ENCODE measurements at regions not wholly inside any gene's neighbourhood (a gene's known extent, or its start where the extent isn't known, plus 50 kb on each side); places are given as distances from the start of the nearest gene placed in this dataset.

- no peak for DNase-seq
Observed at GRCh38 chr14:80146941-80147340, 64.4 kb downstream of the DIO2 start.

- no peak for DNase-seq
Observed at GRCh38 chr14:80136358-80136757, 74.9 kb downstream of the DIO2 start.

- no peak for DNase-seq
Observed at GRCh38 chr14:80135305-80136088, 75.8 kb downstream of the DIO2 start.

- no peak for DNase-seq
Observed at GRCh38 chr14:80134321-80134720, 77.0 kb downstream of the DIO2 start.

GRCh38 chr14:80133457-80133856, 77.8 kb downstream of the DIO2 start:
- no peak for DNase-seq

- DNase-seq, result no peak
Observed at GRCh38 chr14:80127466-80127865, 83.8 kb downstream of the DIO2 start.

GRCh38 chr14:80124794-80125193, 86.5 kb downstream of the DIO2 start:
- no peak for DNase-seq

GRCh38 chr14:80117876-80118275, 93.4 kb downstream of the DIO2 start:
- peak in 1 of 14 donors; percentile 54 for DNase-seq

- DNase-seq, result no peak
Observed at GRCh38 chr14:80116157-80116556, 95.1 kb downstream of the DIO2 start.

- DNase-seq, result peak in 1 of 14 donors; percentile 25
Observed at GRCh38 chr14:80110721-80111120, 100.6 kb downstream of the DIO2 start.

GRCh38 chr14:80109055-80109454, 102.2 kb downstream of the DIO2 start:
- DNase-seq, result no peak

GRCh38 chr14:80108430-80108829, 102.9 kb downstream of the DIO2 start:
- DNase-seq, result no peak

GRCh38 chr14:80105488-80105994, 105.8 kb downstream of the DIO2 start:
- DNase-seq, result no peak

GRCh38 chr14:80101835-80102234, 109.5 kb downstream of the DIO2 start:
- no peak for DNase-seq

- DNase-seq, result peak in 10 of 14 donors; percentile 0 to 59 (median 14)
Observed at GRCh38 chr14:80100681-80101080, 110.6 kb downstream of the DIO2 start.

GRCh38 chr14:80095623-80096022, 115.7 kb downstream of the DIO2 start:
- no peak for DNase-seq

- DNase-seq, result no peak
Observed at GRCh38 chr14:80087411-80087810, 123.9 kb downstream of the DIO2 start.

GRCh38 chr14:80084196-80084595, 127.1 kb downstream of the DIO2 start:
- DNase-seq, result peak in 1 of 14 donors; percentile 79

GRCh38 chr14:80080601-80081000, 130.7 kb downstream of the DIO2 start:
- DNase-seq, result peak in 1 of 14 donors; percentile 7

GRCh38 chr14:80078501-80078900, 132.8 kb downstream of the DIO2 start:
- peak in 1 of 14 donors; percentile 14 for DNase-seq

- no peak for DNase-seq
Observed at GRCh38 chr14:80077262-80077661, 134.0 kb downstream of the DIO2 start.

GRCh38 chr14:80074900-80075574, 136.3 kb downstream of the DIO2 start:
- DNase-seq, result no peak

GRCh38 chr14:80059041-80059440, 152.3 kb downstream of the DIO2 start:
- DNase-seq, result no peak

GRCh38 chr14:80056497-80056801, 154.9 kb downstream of the DIO2 start:
- no peak for DNase-seq

Measured in C1 segment of cervical spinal cord (tissue), 14 donors.